RWPE1 (cell line): ENCODE measurements at regions not wholly inside any gene's neighbourhood (a gene's known extent, or its start where the extent isn't known, plus 50 kb on each side); places are given as distances from the start of the nearest gene placed in this dataset.

Experiments used
- CTCF ChIA-PET: fragments of 350-600 bp; sonication (Branson Sonifier 250); formaldehyde crosslinking; extraction: SDS; loops from one replicate; lab custom pipeline; 2021; lab: Yijun Ruan, JAX
- POLR2A ChIA-PET: fragments of 400-600 bp; formaldehyde crosslinking; extraction: SDS; loops from one replicate; lab custom pipeline; 2020; ENCODE audit warnings: antibody characterized with exemption; ENCODE audit not compliant: low non-redundant PET; lab: Yijun Ruan, JAX
- DNase-seq: peaks from one replicate; pipeline ENCODE4 v3.0.0; 2012; ENCODE audit warnings: low spot score
- H3K27ac ChIP-seq: fragments of 450-650 bp; 2 replicates; pipeline ENCODE4 v1.5.1; 2017
- TF ChIP-seq, protein P1 (sequence below): fragments of 450-650 bp; conservative IDR thresholded peaks from 2 replicates; pipeline ENCODE4 v1.5.1; 2017; ENCODE audit warnings: low read depth, mild to moderate bottlenecking

DNA sequence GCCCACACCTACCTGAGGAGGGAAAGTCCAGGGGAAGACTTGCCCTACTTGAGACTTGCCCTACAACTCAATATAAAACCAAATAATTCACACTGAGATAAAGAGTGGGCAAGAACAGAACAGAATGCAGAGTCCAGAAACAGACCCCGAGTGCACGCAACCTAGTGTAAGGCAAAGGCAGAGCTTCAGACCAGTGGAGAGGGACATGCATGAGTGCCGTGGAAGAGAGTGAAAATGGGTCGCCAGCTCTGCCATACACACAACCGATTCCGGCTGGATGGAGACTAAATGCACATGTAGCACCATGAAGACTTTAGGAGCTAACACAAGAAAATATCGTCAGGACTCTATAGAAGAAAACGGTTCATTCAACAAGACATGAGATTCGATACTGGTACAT is 58.8 kb upstream of the CST7 start:
- no peak overlapping the region for H3K27ac ChIP-seq
- DNase-seq = no peak
- TF ChIP-seq, protein P1, sequence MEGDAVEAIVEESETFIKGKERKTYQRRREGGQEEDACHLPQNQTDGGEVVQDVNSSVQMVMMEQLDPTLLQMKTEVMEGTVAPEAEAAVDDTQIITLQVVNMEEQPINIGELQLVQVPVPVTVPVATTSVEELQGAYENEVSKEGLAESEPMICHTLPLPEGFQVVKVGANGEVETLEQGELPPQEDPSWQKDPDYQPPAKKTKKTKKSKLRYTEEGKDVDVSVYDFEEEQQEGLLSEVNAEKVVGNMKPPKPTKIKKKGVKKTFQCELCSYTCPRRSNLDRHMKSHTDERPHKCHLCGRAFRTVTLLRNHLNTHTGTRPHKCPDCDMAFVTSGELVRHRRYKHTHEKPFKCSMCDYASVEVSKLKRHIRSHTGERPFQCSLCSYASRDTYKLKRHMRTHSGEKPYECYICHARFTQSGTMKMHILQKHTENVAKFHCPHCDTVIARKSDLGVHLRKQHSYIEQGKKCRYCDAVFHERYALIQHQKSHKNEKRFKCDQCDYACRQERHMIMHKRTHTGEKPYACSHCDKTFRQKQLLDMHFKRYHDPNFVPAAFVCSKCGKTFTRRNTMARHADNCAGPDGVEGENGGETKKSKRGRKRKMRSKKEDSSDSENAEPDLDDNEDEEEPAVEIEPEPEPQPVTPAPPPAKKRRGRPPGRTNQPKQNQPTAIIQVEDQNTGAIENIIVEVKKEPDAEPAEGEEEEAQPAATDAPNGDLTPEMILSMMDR = no peak
- CTCF ChIA-PET = interaction anchor here (0.6 kb wide), 1 partner anchor 83 kb away, joined by 4 read pairs; no protein-coding TSS in a partner anchor
- POLR2A ChIA-PET = no interaction called here

DNA sequence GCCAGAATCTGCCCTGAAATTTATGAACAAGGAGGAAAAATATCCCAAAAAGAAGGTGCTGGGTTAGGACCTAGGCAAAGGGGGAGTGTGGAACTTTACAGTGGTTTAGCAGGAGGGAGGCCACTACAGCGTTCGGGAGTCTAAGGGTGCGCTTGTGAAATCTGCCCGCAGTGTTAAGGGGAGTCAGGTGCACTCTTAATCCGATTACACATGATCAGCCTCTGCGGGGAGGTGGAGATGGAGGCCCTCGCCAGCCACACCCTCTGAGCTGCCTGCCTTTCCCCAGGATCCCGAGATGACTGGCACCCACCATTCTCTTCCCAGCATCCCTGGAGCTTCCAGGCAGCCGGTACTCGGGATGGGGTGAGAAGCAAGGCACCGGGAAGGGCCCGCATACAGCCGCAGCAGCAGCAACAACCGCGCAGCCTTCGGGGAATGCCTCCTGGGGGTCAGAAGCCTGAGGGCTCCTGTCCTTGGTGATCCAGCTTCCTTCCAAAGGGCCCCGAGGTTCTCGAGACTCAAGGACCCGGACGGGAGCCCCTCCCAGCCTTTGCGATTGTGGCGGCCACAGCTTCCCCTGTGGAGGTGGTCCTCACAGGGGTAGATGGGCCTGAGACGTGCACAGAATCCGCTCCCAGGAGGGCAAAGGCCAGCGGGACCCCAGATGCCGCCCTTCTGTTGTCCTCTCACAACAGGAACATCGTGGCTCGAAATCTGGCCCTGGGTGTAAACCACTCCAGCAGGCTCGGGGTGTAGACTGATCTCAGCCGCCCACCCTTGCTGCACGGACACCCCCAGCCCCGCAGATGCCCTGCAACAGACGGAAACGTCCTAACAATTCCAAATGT is 57.3 kb upstream of the CST7 start:
- CTCF ChIA-PET = no interaction called here
- POLR2A ChIA-PET = no interaction called here
- no peak overlapping the region for H3K27ac ChIP-seq
- TF ChIP-seq, protein P1 = no peak
- no peak for DNase-seq

DNA sequence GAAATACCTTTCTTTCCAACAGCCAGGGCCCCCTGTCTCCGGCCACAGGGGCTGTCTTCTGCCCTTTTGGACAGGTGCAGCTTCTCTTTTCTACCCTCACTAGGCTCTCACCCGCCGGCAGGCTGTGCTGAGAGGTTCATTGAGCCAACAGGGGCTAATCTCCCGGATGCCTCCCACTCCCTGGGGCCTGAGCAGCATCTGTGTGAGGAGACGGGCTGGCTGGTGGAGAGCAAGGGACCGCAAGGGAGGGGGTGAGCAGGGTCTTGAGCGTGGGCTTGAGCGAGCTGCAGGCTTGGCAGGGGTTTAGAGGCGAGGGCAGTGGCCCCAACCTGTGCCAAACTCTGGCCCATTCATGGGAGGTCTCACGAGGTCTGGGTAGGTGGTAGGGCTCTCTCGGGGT is 56.5 kb upstream of the CST7 start:
- ChIA-PET CTCF (no interaction called here), POLR2A (no interaction called here)
- TF ChIP-seq, protein P1 = no peak
- H3K27ac ChIP-seq = no peak overlapping the region
- no peak for DNase-seq

DNA sequence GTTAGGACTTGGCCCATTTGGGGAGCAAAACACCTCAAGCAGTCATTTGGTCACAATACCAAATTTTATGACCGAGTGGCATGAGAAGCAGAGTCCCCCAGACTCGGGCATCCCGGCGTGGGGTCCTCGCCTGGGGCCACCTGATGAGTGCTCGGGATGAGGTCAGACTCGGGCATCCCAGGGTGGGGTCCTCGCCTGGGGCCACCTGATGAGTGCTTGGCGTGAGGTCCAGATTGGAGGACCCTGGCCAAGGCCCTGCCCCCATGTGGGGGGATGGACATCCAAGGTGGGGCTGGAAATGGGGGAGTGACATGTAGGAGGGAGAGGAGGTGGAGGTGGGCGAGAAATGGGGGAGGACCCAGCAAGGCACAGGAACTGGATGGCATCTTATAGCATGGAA is 56.1 kb upstream of the CST7 start:
- DNase-seq = no peak
- no peak overlapping the region for H3K27ac ChIP-seq
- POLR2A ChIA-PET = no interaction called here
- CTCF ChIA-PET = no interaction called here
- TF ChIP-seq, protein P1 = no peak

DNA sequence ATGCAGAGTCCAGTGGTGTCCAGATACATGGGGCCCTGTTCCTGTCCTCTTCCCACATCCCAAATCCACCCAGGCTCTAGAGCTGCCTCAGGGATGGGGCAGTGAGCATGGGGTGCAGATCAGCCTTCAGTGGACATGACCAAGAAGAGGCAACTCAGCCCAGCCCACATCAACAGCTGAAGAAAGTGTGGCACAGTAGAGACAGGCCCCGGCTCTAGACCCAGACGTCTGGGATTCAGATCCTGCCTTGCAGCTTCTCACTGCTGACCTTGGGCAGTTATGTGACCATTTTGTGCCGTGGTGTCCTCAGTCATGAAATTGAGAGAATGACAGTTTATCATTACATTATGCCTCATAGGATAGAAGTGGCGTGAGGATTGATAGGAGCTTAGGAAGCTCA is 54.6 kb upstream of the CST7 start:
- ChIA-PET POLR2A (no interaction called here), CTCF (no interaction called here)
- TF ChIP-seq, protein P1 = no peak
- H3K27ac ChIP-seq = no peak overlapping the region
- DNase-seq = no peak

DNA sequence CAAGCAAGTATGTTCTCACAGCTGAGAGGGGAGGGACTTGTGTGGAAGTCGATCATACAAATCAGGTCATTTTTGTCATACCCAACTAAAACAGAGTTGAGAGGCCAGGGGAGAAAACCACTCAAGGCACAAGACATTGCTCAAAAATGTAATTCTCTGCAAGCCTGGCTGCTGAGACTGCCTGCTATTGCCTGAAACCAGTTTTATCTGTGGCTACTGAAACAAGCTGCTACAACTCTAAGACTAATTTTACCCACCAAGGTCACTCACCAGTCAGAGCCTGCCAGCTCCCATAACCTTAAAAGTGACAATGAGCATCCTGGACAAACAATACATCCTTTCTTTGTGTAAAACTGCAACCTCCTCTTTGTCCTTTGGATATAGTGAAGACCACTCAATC is 54.1 kb upstream of the CST7 start:
- DNase-seq = no peak
- POLR2A ChIA-PET = no interaction called here
- H3K27ac ChIP-seq = no peak overlapping the region
- CTCF ChIA-PET = no interaction called here
- TF ChIP-seq, protein P1 = no peak
